NB4 (cell line): ENCODE measurements at regions not wholly inside any gene's neighbourhood (a gene's known extent, or its start where the extent isn't known, plus 50 kb on each side); places are given as distances from the start of the nearest gene placed in this dataset.

ENCODE experiments used
- CTCF ChIP-seq: IDR thresholded peaks from one replicate; pipeline ENCODE4 v1.5.1; 2012; ENCODE audit warnings: low read depth, low read length
- MAX ChIP-seq: IDR thresholded peaks from 2 replicates; pipeline ENCODE4 v1.6.1; 2011; ENCODE audit warnings: low read depth, low read length
- MYC ChIP-seq: IDR thresholded peaks from 2 replicates; pipeline ENCODE4 v1.6.1; 2011; ENCODE audit warnings: low read depth, low read length
- POLR2A ChIP-seq: IDR thresholded peaks from 2 replicates; pipeline ENCODE4 v1.6.1; 2011; ENCODE audit warnings: mild to moderate bottlenecking; ENCODE audit not compliant: insufficient read length; ENCODE audit errors: extremely low read depth

- no peak for TF ChIP-seq MAX
- TF ChIP-seq POLR2A: no peak
- no peak for TF ChIP-seq CTCF
- TF ChIP-seq MYC: no peak
Measured at GRCh38 chr3:76410762-76411281, 625.5 kb upstream of the ZNF717 start.
